Rectal smooth muscle tissue (tissue), 1 donor: ENCODE measurements at regions not wholly inside any gene's neighbourhood (a gene's known extent, or its start where the extent isn't known, plus 50 kb on each side); places are given as distances from the start of the nearest gene placed in this dataset.

Experiments used
- H3K27ac ChIP-seq: one replicate; pipeline ENCODE4 v1.7.0; 2013; ENCODE audit warnings: low read depth, low read length, inconsistent platforms
- H3K27me3 ChIP-seq: one replicate; pipeline ENCODE4 v1.7.0; 2013; ENCODE audit warnings: low read length; ENCODE audit not compliant: control insufficient read depth, insufficient read depth
- H3K36me3 ChIP-seq: one replicate; pipeline ENCODE4 v1.7.0; 2013; ENCODE audit warnings: low read length; ENCODE audit not compliant: control insufficient read depth, insufficient read depth
- H3K4me1 ChIP-seq: one replicate; pipeline ENCODE4 v1.7.0; 2013; ENCODE audit warnings: low read length; ENCODE audit not compliant: control insufficient read depth, insufficient read depth
- H3K4me3 ChIP-seq: one replicate; pipeline ENCODE4 v1.7.0; 2013; ENCODE audit warnings: low read length
- H3K9ac ChIP-seq: one replicate; pipeline ENCODE4 v1.7.0; 2013; ENCODE audit warnings: low read length

DNA sequence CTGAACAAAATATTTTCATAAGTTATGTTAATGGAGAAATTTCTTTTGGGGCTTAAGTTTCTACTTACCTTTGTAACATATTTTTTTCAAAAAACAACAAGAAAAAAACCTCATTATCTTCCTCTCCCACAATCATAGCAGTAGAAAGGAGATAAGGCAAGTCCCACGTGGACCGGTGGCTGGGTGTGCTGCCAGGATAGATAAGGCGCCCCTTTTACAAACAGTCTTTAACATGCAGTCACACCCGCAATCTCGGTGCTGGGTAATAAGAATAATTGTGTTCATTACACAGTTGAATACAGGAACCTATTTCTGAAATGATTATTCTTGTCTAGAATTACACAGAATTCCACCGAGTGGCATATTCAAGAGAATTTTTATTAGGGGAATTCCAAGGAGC is 1202.3 kb downstream of the UQCRFS1 start:
- H3K27me3 ChIP-seq: no peaks in the 10 kb centered on the region
- H3K27ac ChIP-seq: no peak overlapping the region
- H3K9ac ChIP-seq: no peak overlapping the region
- H3K36me3 ChIP-seq: no peaks in the 10 kb centered on the region
- no peak overlapping the region for H3K4me3 ChIP-seq
- no peaks in the 10 kb centered on the region for H3K4me1 ChIP-seq

- Histone ChIP-seq H3K27ac (no peak overlapping the region), H3K9ac (no peak overlapping the region), H3K4me3 (no peak overlapping the region), H3K27me3 (no peaks in the 10 kb centered on the region), H3K4me1 (no peaks in the 10 kb centered on the region), H3K36me3 (no peaks in the 10 kb centered on the region)
These were observed 1203.3 kb downstream of the UQCRFS1 start for GRCh38 chr19:28009696-28010095.

GRCh38 chr19:28008695-28009094 is 1204.3 kb downstream of the UQCRFS1 start:
- no peaks in the 10 kb centered on the region for H3K36me3 ChIP-seq
- no peaks in the 10 kb centered on the region for H3K4me1 ChIP-seq
- no peak overlapping the region for H3K9ac ChIP-seq
- H3K27ac ChIP-seq: no peak overlapping the region
- H3K4me3 ChIP-seq: no peak overlapping the region
- no peaks in the 10 kb centered on the region for H3K27me3 ChIP-seq

GRCh38 chr19:28003543-28003942 is 1209.4 kb downstream of the UQCRFS1 start:
- Histone ChIP-seq H3K4me1 (no peaks in the 10 kb centered on the region), H3K9ac (no peak overlapping the region), H3K4me3 (no peak overlapping the region), H3K27me3 (no peaks in the 10 kb centered on the region), H3K36me3 (no peaks in the 10 kb centered on the region), H3K27ac (no peak overlapping the region)

- Histone ChIP-seq H3K4me1 (no peaks in the 10 kb centered on the region), H3K9ac (no peak overlapping the region), H3K4me3 (no peak overlapping the region), H3K27ac (no peak overlapping the region), H3K27me3 (no peaks in the 10 kb centered on the region), H3K36me3 (no peaks in the 10 kb centered on the region)
These were observed 1215.9 kb downstream of the UQCRFS1 start for GRCh38 chr19:27997069-27997468.

DNA sequence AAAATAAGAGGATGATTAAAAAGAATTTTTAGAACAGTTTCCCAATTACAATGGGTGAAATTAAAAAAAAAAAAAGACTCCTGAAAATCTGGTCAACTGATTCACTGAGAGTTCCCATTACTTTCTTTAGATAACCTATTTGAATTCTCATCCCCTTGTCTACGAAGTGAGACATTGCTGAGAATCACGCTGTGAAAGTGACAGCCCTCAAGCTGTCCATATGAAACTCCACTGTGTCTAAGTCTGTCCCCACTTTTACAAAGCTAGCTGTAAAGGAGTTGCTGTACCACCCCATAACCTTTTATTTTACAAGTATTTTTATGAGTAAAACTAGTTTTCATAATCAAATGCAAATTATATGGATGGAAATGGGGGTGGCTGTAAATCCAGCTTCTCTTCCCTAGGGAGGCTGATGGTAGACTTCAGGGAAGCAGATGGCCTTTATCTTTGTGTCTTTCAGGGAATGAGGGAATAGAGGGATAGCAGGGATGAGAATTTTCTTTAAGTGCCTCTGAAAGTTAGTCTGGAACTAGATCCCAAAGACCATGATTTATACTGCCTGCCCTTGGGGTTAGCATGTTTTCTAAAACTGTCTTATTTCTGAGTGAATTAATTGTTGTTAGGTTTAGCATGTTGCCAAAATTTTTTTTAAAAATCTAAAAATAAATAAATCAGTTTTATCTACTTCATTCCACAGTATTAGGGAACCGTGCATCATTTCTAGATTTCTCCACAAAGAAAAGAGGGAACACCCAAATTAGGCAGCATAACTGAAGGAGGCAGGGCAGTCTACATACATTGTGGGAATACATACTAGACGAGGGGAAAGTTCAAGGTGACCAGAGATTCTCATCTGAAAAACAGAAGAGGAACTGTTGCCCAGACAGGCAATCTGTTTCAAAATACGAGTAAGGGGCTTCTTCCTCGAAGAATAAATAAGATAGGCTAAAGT is 1219.1 kb downstream of the UQCRFS1 start:
- Histone ChIP-seq H3K9ac (no peak overlapping the region), H3K27me3 (no peaks in the 10 kb centered on the region), H3K27ac (no peak overlapping the region), H3K4me3 (no peak overlapping the region), H3K4me1 (no peaks in the 10 kb centered on the region), H3K36me3 (no peaks in the 10 kb centered on the region)

DNA sequence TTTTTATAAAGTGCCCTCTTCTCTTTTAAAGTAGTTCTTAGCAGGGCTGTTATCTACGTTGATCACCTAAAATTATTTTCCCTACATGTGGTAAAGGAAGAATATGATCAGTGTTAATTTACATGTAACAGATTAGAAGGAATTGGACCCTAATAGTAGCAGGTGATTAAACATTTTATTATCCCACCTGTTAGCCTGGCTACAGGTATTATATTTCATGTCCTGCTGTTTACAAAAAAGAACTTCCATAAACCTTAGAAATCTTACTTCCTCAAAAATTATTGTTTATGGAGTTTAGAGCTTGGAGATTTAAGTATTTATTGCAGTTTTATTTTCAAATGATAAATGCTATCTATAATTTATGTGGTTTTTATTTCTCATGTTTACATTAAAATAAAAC is 1226.7 kb downstream of the UQCRFS1 start:
- H3K4me1 ChIP-seq: no peaks in the 10 kb centered on the region
- no peaks in the 10 kb centered on the region for H3K27me3 ChIP-seq
- no peak overlapping the region for H3K27ac ChIP-seq
- H3K4me3 ChIP-seq: no peak overlapping the region
- no peaks in the 10 kb centered on the region for H3K36me3 ChIP-seq
- no peak overlapping the region for H3K9ac ChIP-seq

GRCh38 chr19:27975419-27976005 is 1237.4 kb downstream of the UQCRFS1 start:
- Histone ChIP-seq H3K36me3 (no peaks in the 10 kb centered on the region), H3K9ac (no peak overlapping the region), H3K27me3 (no peaks in the 10 kb centered on the region), H3K4me1 (no peaks in the 10 kb centered on the region), H3K27ac (no peak overlapping the region), H3K4me3 (no peak overlapping the region)

- Histone ChIP-seq H3K9ac (no peak overlapping the region), H3K36me3 (no peaks in the 10 kb centered on the region), H3K4me3 (no peak overlapping the region), H3K4me1 (no peaks in the 10 kb centered on the region), H3K27ac (no peak overlapping the region), H3K27me3 (no peaks in the 10 kb centered on the region)
These were observed 1238.9 kb downstream of the UQCRFS1 start for GRCh38 chr19:27974082-27974513.

- H3K4me3 ChIP-seq: no peak overlapping the region
- H3K27ac ChIP-seq: no peak overlapping the region
- H3K27me3 ChIP-seq: no peaks in the 10 kb centered on the region
- H3K36me3 ChIP-seq: no peaks in the 10 kb centered on the region
- H3K4me1 ChIP-seq: no peaks in the 10 kb centered on the region
- no peak overlapping the region for H3K9ac ChIP-seq
These were observed 1240.5 kb downstream of the UQCRFS1 start for GRCh38 chr19:27972291-27973040.

DNA sequence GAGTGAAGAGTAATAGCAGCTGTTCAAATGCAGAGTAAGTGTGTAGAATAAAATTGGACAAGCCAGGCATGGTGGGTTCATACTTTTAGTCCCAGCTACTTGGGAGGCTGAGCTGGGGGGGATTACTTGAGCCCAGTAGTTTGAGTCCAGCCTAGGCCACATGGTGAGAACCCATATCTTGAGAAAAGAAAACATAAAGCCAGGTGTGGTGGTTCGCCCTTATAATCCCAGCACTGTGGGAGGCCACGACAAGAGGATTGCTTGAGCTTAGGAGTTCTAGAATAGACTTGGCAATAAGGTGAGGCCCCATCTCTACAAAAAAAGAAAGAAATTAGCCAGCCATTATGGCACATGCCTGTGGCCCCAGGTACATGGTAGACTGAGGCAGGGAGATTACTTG is 1241.1 kb downstream of the UQCRFS1 start:
- no peak overlapping the region for H3K9ac ChIP-seq
- H3K27ac ChIP-seq: no peak overlapping the region
- H3K36me3 ChIP-seq: no peaks in the 10 kb centered on the region
- no peaks in the 10 kb centered on the region for H3K4me1 ChIP-seq
- H3K27me3 ChIP-seq: no peaks in the 10 kb centered on the region
- no peak overlapping the region for H3K4me3 ChIP-seq

DNA sequence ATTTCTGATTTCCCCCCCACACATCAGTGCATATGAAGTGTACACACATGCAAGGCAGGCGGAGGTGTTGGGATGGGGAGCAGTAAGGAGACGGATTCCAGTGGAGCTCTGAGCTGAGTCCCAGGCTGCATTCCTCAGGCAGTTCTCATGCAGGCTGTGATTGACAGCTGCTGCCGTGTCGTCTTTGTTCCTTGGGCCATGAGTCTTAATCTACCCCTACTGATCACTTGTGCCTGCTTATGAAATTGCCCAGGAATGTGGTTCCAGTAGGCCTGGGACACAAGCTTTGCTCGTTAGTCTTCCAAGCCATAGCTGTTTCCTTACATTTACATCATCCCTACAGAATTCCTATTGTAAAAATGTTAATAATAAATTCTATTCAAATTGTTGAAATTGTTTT is 1241.9 kb downstream of the UQCRFS1 start:
- H3K4me3 ChIP-seq: no peak overlapping the region
- H3K4me1 ChIP-seq: no peaks in the 10 kb centered on the region
- no peak overlapping the region for H3K27ac ChIP-seq
- H3K27me3 ChIP-seq: no peaks in the 10 kb centered on the region
- H3K36me3 ChIP-seq: no peaks in the 10 kb centered on the region
- H3K9ac ChIP-seq: no peak overlapping the region
